Stimulated activated CD8-positive, alpha-beta memory T cell treated with anti-CD3 and anti-CD28 coated beads, Interleukin-4, amount 100 ng/mL, for 48 hours (primary cell): ENCODE measurements at regions not wholly inside any gene's neighbourhood (a gene's known extent, or its start where the extent isn't known, plus 50 kb on each side); places are given as distances from the start of the nearest gene placed in this dataset.

Source experiments
- DNase-seq: peaks from one replicate; pipeline ENCODE4 v3.0.0-alpha.2; 2020

DNA sequence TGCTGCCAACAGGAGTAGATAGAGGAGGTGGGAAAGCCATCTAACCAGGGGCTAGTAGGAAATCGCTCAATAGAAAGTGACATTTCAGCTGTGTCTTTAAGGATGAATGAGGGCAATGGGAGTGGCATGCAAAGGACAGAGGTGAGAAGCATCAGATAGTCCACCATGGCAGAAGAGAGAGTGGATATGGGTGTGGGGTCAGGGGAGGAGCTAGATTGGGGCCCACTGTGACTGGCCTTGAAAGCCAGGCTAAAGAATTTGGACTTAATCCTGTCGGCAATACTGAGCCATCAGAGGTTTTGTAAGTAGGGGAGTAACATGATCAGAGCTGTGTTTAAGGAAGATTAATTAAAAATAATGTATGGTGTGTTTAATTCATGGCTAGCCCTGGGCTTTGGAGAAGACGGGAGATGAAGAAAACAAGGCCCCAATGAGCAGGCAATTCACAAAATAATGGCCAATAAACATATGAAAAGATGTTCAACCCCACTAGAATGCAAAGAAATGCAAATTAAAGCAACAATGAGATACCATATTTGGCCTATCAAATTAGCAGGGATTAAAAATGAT is 98.1 kb upstream of the PJA1 start:
- no peak for DNase-seq

DNA sequence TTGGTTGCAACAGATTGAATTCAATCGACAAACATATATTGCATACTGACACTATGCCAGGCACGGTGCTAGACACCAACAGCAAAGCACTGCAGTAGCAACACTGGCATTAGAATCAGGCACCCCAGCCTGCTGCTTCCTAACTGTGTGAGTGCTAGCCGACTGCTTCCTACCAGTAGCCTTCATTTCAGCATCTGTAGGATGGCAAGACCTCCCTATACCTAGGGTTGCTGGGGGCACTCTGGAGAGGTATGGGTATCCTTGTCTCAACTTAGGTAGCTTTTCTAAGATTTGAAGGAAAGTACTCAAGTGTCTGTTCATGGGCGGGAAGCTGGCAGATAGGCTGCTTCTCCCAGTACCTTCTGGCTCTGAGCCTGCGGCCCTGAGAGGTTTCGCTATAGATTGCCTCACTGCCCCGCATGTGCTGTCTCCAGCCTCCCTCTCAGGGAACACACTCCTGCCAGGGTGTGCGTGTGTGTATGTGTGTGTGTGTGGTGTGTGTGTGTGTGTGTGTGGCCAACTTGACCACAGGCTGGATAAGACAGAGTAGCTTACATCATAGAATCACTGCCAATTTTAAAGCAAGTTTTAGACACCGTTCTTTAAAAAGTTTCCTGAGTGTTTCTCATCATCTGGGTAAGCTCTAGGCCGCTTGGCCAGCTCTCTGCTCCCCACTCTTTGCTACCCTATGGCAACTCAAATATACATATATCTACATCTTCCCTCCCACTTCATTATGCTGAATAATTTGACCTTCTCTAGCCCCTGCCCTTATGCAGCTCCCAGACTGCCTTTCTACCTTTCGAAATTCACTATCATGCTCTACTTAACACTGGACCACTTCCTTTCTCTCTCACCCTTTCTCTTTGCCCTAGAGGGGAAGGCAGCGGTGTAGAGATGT is 97.0 kb upstream of the PJA1 start:
- DNase-seq, result no peak

DNA sequence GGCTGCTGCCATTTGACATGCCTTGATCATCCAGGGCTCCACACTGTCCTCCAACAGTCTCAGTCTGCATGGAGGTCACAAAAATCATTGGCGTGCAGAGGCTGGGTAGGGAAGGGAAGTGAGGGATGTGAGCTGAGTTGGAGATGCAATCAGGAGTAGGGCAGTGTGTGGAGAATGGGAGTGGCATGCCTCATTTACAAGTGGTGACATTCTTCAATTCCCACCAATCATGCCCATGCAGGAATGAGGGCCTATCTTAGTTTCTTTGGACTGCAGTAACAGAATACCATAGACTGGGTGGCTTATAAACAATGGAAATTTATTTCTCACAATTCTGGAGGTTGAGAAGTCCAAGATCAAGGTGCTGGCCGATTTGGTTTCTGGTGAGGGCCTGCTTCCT is 94.9 kb upstream of the PJA1 start:
- DNase-seq, result no peak

DNA sequence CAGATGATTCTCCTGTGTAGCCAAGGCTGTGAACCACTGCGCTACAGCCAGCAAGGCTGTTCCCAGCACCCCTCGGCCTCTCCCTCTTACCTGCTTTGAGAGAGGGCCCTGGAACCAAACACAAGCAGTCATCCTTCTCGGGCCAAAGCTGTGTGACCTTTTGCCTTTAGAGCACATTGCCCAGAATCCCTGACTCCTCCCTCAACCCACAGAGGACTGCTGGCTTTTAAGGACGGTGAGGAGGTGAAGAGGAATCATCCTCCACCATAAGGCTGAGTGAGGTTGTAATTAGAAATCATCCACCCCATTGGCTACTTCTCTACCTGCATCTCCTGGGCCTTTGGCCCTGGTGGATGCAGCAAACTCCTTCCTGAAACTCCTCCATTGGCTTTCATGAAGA is 93.6 kb upstream of the PJA1 start:
- DNase-seq, result no peak

DNA sequence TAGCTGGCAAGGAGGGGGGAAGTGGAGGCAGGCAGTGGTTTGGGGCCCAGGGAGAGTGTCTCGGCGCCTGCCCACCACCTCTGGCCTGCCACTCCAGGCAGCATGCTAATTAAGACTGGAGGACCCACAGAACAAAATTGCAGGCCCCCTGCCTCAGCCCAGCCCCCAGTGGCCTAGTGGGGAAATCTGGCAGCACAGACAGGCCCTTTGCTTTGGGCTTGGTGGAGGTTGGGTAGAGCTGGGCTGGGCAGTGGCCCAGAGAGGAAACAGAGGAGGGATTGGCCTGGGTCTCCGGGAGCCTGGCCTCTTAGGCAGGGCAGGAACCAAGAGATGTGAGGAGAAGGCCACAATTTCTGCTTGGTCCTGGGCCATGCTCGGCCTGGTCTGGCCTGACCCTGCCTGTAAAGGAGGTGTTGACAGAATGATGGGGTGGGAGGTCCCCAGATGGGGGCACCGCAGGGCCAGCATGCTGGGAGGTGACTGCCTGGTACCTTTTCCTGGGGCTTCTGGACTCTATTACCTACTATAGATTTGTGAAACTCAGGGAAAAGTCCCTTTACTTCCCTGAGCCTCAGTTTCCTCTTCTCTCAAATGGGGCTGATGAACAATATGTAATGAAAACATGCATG is 92.4 kb upstream of the PJA1 start:
- DNase-seq, result no peak

DNA sequence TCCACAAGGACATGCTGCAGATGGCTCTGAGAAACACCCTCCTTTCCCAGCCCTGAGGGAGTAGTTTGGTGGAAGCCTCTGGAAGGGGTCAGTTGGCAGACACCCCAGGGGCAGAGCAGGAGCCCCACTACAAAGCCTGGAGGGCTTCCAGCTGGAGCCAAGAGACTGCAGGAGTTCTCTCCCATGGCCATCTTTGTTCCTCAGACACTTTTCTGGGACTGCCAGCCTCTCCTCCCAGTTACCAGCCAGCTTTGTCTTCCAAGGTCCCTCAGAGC is 91.0 kb upstream of the PJA1 start:
- DNase-seq, result no peak

DNA sequence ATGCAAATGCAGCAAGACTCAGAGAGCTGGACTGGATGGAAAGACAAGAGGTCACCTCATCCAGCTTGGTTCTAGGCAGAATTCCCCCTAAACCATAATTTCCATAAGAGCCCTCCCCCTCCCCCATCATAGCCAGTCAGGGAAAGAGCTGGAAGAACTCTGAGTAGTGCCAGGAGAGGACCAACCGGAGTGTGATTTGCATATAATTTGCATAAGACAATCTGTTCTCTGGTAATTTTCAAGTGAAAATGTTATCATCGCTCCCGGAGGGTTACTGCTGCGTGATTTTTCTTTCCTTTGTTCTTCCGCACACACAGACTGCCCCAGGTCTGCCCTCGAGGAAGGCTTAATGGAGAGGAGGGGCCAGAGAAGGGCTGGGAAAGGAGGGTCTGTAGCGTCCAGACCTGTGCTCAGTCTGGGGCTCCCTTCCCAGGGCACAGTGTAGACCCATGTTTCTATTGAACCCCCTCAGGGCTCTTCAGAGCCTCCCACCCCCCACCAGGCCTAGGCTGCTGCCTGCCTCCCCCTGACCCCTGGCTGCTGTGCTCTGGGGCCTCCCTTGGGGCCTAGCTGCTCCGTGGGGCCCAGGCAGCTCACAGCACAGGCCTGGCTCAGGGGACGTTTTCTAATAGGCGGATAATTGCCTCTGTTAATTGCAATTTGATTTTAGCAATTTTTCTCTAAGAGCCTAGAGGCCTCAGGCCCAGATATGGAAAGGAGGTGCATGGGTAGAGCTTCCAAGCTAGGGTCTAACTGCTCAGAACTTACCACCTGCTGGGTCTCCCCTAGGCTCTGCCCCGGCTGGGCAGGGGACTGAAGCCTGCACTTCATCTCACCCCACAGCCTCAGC is 90.4 kb upstream of the PJA1 start:
- DNase-seq, result no peak

DNA sequence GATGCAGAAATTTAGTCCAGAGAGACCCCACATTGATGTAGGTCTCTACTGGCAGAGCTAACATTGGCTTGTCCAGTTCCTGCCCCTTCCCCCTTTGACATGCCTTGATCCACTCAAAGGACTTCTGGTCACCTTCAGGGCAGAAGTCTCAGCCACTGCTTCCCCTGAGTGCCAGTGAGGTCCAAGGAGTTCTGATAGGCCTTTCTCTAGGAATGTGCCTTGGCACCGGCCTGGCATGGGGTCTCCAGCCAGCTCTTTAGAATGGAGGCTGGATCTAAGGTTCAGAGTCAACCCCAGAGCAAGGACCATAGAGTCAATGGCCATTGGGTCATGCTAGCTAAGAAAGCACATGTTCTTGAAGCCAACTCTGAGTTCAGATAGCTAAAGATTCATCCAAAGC is 88.6 kb upstream of the PJA1 start:
- no peak for DNase-seq

DNA sequence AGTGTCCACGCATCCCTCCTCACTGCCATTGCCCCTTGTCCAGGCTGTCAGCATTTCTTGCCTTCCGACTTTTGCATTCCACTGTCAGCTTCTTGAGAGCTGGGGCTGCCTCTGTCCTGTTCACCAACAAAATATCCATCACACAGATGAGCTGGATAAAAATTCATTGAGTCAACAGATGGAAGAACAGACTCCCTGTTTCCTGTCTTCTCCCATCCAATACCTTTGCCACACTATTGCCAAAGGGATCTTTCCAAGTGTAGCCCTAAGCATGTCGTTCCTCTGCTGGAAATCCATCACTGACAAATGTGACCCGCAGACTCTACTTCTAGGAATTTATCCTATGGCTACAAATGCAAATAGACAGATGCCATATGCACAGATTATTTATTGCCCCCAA is 78.0 kb upstream of the PJA1 start:
- DNase-seq, result no peak

DNA sequence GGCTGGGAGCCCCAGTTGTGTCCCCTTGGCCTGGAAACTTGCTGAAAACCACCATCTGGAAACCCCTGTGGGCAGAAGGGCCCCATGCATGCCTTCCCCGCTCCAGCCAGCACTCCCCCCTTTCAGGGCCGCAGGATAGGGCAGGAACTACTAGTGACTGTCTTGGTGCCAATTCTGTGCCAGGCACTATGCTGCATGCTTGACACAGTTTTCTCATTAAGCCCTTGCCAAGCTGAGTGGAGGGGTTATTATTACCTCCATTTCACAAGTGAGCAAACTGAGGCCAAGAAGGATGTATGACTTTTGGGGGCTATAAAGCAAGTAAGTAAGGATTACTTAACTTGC is 73.6 kb upstream of the PJA1 start:
- no peak for DNase-seq

DNA sequence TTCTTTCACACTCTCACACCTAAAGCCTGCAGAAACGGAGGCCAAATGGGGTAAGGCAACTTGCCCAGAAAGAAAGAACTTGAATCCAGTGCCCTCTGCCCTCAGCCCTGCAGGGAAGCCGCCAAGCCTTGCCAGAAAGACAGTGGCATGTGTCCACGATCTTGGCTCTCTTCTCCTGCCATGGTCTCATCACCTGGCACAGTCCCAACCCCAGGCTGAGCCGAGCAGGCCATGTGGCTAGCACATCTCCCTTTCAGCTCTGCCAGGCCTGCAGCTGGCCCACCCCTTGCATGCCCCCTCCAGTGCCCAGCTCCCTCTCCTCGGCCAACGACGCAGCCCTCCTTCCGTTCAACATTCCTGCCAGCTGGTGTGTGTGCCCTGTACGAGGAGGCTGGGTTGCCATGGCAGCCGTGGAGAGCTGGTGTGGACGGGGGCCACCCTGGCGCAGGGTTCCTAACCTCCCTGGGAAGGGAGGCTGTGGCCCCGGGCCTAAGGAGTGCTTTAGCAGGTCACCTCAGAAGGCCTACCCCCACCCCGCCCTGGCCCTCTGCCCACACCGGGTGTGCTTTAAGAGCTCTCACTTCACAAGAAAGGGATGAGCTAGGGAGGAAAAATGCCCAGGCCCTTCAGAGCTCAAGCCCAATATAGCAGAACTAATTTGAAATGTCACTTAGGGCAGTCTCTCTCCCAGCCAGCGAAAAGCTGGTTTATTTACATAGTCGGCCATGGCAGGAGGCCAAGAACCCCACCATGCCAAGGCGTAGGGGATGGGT is 73.0 kb upstream of the PJA1 start:
- DNase-seq, result no peak

DNA sequence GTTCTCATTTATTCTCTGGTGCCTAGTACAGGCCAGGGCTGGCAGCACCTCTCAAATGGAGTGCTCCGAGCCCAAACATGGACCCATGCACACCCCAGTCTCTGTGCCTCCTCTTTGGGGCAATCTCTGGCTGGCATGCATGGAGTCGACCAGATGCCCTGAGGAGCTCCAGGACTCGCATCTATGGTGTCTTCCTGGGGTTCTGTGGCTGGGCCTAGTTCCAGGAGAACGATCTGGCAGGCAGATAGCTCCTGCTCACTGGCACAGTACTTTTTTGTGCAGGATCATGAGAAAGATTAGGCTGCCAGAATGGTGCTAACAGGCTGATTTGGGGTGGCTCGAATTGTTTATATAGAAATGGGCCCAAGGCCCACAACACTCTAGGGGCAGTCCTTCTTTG is 72.0 kb upstream of the PJA1 start:
- no peak for DNase-seq

DNA sequence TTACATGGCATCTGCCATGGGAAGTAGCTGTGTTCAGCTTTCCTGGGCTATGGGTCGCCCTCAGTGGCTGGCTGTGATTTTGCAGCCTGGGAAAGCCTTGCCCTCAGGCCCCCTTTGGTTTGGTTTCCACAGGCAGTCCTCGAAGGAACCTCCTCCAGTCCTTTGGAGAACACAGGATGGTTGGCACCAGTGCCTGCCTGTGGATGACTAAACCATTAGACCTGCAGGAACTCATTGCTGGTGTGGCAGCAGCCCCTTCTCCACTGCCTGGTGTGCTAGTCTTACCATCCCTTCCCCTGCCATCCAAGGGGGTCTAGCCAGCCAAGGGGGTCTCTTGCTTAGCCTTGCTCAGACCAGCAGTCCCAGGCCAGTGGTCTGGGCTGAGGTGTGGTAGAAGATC is 71.4 kb upstream of the PJA1 start:
- DNase-seq, result no peak

DNA sequence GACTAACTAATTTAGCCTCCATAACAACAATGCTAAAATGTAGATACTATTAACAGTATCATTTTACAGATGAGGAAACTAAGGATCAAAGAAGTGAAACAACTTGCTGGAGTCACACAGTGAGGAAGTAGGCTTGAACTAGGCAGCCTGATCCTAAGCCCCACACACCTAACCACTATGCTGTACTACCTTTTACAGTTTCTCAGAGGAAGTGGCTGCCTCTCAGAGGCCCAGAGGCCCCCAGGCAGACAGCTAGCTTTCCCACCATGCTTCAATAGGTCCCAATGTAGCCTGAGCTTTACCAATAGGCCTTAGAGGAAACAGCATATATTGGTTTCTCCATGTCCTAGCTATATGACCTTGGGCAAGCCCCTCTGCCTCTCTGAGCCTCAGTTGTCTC is 69.4 kb upstream of the PJA1 start:
- no peak for DNase-seq

DNA sequence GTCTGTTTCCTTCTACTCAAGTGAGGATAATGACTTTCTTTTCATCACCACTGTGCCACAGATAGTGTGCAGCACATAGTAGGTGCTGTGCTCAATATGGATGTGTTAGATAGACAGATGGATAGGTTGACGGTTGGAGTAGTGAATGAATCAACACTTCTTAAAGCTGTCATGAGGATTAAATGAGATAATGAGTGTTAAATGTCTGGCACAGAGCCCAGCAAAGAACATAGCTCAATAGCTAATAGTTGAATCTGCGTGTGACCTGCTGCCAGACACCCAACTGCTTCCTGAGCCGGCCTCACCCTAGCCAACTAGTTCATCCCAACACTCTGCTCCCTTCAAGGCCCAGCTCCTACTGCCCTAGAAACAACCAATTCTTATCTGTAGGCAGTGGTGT is 67.7 kb upstream of the PJA1 start:
- no peak for DNase-seq

DNA sequence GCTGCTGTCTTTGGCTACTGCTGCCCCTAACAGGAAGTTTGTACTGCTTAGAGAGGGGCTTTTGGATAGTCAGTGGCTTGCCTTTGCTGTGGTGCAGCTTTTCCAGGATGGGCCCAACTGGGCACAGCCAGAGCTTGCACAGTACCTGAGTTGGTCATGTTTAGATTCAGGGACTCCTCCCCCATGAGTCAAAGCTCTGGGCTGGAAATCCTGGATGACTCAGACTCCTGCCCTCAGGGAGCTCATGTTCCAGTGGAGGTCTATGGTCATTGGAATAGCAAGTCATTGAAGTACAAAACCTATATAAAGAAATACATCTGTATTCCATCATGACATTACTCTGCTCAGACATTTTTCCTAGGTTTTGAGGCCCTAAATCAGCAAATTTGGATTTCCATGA is 66.7 kb upstream of the PJA1 start:
- no peak for DNase-seq

DNA sequence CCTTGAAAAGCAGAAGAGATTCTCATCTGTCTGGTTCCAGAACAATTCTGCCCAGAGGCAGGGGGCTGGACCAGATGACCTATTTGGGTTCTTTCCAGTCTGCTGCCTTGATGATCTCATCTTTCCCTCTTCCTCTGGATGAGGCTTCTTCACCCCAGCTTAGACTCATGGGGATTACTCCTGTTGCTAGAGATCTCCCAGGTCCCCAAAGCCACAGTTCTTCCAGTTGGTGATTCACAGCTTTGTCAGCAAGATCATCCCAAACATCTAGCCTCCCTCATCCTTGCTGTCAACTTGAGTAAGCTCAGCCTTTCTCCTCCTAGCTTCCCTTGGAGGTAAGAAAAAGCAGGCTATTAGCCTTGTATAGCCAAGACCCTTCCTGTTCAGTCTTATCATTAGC is 64.2 kb upstream of the PJA1 start:
- no peak for DNase-seq

DNA sequence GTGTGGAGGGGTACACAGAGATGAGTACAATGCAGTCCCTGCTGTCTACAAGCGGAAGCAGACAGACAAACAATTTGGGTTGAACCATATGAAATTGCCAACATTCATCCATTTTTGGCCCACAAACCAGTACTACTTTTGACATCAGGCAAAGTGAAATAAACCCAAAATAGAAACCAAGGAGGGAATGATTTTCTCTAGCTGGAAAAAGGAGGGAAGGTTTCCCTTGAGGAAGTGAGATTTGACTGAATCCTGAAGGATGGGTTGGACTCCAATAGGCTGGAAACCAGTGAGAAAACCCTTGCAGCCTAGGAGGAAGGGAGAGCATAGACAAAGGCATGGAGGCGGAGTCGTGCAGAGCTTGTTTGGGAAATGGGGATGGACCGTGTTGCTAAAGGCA is 63.5 kb upstream of the PJA1 start:
- no peak for DNase-seq

DNA sequence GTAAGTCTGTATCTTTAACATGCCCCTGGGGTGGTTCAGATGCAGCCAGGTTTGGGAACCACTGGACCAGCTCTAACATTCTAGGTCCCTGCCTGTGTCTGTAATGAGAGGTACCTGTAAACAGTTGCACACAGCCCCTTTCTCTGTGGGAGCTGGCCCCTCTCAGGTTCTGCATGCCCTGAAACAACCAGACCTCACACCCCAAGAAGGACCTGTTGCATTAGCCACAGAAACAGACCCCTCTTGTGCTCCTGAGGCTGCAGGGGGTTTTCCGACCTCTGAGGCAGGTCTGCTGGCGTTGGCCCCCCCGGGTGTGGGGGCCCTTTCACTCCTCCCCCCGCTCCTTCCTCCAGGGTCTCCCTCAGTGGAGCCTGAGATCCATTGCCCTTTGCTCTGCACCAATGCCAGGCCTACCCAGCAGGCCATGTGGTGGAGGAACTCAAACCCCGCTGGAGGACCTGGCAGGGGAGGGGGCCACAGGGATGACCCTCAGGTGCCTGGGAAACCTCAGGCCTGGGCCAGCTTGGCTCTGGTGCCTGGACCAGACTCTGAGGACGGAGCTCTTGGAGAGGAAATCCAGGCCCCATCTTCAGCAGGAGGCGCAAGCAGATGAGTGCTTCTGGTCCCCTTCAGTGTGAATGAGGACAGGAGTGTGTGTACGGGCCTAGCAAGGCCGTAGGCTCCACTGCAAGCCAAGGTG is 61.4 kb upstream of the PJA1 start:
- no peak for DNase-seq

DNA sequence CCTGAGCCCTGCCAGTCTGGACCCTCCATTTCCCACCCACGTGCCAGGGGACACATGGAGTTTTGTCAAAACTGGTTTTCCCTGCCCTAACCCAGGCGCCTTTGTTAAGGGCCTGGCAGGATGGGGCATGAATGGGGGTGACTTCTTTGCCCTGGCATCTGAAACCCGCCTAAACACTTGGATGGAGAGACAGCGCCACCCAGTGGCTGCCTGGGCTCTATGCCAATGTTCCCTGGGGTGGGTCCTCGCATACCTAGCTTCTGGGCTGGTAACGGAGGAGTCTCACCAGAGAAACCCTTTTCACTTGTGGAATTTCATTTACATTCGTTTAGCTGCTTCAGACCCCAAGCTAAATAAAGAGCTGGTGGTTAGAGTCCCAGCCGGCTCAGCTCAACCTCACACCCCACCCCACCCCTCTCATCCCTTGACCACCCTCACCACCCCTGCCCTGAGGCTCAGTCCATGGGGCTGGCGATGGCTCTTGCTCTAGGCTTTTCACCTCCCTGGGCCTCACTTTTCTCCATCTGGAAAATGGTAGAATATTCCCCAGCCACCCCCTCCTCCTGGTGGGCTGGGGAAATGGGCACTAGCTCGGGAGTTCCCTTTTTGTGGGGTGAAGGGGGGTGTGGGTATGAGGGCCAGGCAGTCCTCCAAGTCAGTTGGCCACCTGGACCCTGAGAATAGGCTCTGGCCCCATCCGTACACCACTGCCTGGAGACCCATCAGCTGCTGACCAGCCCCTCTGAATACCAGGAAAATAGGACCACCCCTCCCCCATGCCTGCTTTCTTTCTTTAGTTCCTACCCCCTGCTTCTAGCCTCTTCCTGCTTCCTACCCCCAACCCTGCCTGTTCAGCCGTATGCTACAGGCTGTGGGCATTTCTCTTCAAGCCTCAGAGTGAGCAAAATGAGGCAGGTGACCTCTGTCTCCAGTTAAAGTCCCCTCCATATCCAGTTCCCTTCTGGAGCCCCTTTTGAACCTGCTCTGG is 57.1 kb upstream of the PJA1 start:
- DNase-seq, result peak; percentile 82
